Activated T-cell treated with anti-CD3 and anti-CD28 coated beads, Interleukin-2, amount 50 U/mL, for 1 hour (primary cell): ENCODE measurements at regions not wholly inside any gene's neighbourhood (a gene's known extent, or its start where the extent isn't known, plus 50 kb on each side); places are given as distances from the start of the nearest gene placed in this dataset.

Experiments
- DNase-seq: peaks from one replicate; pipeline ENCODE4 v3.0.0-alpha.2; 2020

DNA sequence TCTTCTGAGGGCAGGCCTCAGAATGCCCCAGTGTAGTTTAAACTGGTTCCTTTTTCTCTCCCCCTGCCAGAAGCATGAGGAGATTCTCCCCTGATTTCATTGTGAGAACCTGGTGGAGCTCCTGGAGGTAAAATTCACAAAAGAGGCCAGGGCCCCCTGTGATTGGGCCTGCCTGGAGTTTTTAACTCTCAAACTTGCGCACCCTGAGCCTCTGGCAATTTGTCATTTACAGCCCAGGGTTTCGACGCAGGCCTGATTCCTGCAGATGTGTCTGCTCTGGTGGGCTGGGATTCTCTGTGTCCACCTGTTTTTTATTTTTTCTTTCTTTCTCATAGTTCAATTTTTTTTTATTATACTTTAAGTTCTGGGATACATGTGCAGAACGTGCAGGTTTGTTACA lies 157.9 kb downstream of the ASB1 start:
- no peak for DNase-seq

DNA sequence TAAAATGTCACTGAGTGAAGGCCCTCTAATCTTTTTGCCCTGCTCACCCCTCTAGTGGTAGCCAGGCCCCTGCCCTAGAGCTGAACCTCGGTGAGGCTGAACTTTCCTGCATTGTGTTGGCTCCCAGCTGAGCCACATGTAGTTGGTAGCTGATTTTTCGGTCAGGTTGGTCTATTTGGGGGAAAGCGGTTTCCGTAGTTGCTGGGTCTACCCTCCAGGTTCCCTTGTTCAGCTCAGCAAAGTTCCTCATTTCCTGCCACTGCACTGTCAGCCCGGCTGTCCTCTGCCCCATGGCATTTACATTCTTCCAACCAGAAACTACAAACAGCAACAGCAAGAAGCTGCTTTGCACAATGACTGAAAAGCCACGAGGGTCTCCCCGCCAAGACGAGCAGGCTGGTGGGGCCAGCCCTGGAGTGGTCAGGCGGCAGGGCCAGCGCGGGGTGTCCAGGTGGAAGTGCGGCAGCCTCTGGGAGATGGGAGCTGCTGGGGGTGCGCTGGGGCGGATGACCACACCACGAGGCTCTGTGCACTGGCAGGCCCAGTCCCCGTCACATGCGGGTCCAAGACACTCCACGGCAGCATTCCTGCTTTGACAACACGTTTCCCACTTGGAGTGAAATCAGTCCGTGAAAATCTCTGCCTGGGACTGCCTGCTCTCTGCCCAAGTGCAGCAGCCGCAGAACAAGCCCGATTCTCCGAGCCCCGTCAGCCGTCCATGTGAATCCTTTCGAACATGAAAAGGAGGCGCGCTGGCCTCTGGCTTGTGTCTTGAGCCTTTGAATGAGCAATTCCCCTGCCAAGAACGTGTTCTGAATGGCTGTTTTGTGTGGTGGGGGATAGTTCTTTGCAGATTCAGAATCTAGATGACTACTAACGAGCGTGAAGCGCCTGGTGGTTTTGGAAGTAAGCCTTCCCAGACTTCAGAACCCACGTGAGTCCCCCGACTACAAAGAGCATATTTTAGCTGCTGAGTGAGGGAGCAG lies 159.4 kb downstream of the ASB1 start:
- DNase-seq, result no peak

DNA sequence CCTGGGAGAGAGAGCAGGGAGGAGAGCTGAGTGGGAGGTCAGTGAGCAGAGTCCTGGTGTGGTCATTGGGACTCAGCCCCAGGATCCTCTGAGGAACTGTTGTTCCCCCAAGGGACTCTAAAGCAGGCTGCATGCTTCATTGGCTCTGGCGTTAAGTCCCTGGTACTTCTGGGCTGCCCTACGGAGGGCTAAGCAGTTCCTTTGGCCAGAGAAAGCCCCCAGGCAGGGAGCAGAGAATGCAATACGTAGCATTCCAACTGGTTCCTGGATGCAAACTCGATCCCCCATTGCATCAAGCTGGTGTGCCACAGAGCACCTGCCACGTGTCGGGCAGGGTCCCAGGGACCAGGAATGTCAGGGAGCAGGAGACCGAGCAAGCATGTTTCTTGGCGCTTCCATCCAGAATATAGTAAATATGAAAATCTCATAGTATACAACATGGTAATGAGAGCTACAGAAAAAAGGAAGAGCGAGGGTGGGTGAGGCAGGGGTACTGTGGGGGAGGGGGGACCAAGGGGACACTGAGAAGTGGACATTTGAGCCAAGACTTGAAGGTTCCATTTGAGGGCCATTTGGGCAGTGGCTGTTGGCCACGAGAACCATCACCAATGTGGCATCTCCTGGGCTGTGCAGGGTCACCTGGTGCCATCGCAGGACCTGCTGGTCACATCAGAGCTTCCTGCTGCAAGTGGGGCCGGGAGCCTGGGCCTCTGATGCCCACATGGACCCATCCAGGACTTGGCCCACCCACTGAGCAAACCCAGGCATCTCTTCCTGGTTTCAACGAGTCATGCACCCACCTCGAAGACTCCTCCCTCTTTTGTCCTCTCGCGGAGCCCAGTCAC lies 160.4 kb downstream of the ASB1 start:
- DNase-seq, result no peak

DNA sequence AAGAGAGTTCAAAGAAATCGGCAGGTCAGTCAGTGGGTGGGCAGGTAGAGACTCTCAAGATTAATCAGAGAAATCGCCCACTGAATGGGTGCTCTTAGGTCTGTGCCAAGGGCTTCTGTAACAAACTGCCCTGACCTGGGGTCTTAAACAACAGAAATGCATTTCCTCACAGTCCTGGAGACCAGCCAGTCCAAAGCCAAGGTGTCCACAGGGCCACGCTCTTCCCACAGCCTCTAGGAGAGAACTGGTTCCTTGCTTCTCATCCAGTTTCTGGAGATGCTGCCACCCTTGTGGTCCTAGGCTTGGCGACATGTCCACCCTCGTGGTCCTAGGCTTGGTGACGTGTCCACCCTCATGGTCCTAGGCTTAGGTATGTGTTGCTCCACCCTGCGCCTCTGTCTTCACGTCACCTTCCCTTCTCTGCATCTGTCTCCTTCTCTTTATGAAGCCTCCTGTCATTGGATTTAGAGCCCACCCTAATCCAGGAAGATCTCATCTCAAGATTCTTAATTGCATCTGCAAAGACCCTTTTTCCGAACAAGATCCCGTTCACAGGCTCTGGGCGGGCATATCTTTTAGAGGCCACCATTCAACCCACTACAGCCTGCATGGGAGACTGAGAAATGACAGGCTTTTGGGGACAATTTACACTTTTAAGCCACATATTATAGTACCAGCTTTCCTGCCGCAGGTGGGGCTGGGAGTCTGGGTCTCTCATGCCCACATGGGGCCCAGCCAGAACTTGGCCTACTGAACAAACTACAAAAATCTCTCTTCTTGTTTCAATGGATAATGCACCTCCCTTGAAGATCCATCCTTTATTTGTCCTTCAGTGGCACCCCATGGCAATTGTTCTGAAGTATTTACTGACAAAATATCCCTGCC lies 161.3 kb downstream of the ASB1 start:
- DNase-seq, result no peak

- DNase-seq, result no peak
Measured at GRCh38 chr2:238589591-238590460, 163.1 kb downstream of the ASB1 start.

DNA sequence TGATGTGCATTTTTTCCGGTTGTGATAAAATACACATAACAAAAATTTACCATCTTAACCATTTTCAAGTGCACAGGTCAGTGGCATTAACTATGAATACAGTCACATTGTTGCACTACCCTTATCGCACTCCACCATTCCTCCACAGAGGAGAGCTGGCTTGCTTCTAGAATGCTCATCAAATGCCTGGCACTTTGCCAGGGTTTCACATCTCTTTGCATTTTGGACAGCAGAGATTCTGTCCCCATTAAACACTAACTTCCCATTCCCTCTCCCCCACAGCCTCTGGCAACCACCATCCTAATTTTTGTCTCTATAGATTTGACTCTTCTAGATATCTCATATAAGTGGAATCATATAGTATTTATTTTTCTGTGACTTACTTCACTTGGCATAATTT lies 165.0 kb downstream of the ASB1 start:
- no peak for DNase-seq

- no peak for DNase-seq
Measured at GRCh38 chr2:238593236-238593635, 166.5 kb downstream of the ASB1 start.

GRCh38 chr2:238593678-238594077 lies 167.0 kb downstream of the ASB1 start:
- DNase-seq, result no peak

GRCh38 chr2:238594796-238595749 lies 168.3 kb downstream of the ASB1 start:
- no peak for DNase-seq

GRCh38 chr2:238595750-238596570 lies 169.2 kb downstream of the ASB1 start:
- DNase-seq, result no peak

GRCh38 chr2:238596571-238597551 lies 170.1 kb downstream of the ASB1 start:
- DNase-seq, result no peak

- DNase-seq, result no peak
Measured at GRCh38 chr2:238597638-238598528, 171.2 kb downstream of the ASB1 start.

GRCh38 chr2:238598802-238599530 lies 172.2 kb downstream of the ASB1 start:
- no peak for DNase-seq

DNA sequence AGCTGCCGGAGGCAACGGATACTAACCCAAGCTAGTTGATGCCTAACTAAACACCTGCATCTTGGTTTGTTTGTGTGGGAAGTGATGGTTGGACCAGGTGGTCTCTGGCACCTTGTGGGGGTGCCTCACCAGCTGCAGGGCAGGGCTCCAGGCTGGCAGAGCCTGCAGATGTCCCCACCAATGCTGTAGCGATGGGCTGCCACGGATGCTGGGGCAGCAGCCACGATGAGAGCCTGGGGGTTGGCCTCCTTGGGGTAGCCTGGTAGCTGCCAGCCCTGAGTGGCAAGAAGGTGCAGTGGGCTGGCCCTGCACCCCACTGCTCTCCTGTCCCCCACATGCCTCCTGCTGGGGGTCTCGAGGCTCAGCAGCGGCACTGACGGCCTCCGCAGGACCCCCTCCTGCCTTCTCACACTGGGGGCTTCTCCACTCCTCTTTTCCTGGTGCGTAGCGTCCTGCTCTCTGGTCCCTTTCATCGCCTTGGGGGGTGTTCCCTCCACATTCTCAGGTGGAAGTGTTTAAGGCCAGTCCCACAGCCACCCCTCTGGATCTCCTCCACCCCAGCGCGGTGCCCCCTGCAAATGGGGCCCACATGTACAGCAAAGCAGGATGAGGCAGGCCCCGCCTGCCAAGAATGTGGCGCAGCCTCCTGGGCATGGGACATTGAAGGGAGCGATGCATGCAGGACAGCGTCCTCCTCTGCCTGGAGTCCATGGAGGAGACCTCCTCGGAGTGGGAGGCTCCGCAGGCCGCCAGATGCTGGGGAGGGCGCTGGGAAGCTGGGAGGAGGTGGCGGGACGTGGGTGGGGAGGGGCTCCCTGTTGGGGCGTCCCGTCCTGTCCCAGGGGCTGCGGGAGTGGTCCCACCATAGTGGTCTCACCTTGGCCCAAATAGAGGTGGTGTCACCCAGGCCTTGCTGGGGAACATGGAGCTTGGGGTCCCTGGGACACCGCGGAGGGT lies 173.1 kb downstream of the ASB1 start:
- DNase-seq, result no peak
